HG02981 (cell line): ENCODE measurements at regions not wholly inside any gene's neighbourhood (a gene's known extent, or its start where the extent isn't known, plus 50 kb on each side); places are given as distances from the start of the nearest gene placed in this dataset.
"Not testable (repeated sequence)": the region's sequence is repeated elsewhere in the genome, so short reads cannot be mapped to it uniquely, and the experiment has no call there.

Source experiments
- ATAC-seq: cut with Tn5 transposase; IDR thresholded peaks from one replicate; pipeline ENCODE4 v1.9.1; 2021; ENCODE audit warnings: mild to moderate bottlenecking, moderate library complexity; ENCODE audit not compliant: unreplicated experiment

GRCh38 chr20:47960769-47961541 lies 175.7 kb upstream of the SULF2 start:
- no peak for ATAC-seq

- ATAC-seq, result no peak
These were observed 175.0 kb upstream of the SULF2 start for GRCh38 chr20:47960277-47960676.

- not testable (repeated sequence) for ATAC-seq
These were observed 172.9 kb upstream of the SULF2 start for GRCh38 chr20:47957989-47958801.

DNA sequence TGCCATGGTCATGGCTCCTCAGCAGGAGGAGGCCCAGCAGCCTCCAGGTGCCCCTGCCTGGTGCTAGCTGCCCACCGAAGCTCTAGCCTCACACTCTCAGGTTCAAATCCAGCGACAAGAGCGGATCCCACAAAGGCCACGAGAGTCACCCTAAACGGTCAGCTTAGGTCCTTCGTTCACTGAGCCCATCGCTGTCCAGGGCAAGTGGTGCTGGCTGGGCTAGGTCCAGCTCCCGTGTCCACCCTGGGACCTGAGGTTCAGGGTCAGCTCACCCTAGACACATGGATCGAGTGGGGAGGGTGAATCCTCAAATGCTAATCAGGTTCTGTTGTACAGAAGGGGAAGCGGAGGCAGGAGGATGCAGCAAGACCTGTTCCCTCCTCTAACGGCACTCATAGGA lies 171.9 kb upstream of the SULF2 start:
- no peak for ATAC-seq

GRCh38 chr20:47956268-47956995 lies 171.2 kb upstream of the SULF2 start:
- no peak for ATAC-seq

DNA sequence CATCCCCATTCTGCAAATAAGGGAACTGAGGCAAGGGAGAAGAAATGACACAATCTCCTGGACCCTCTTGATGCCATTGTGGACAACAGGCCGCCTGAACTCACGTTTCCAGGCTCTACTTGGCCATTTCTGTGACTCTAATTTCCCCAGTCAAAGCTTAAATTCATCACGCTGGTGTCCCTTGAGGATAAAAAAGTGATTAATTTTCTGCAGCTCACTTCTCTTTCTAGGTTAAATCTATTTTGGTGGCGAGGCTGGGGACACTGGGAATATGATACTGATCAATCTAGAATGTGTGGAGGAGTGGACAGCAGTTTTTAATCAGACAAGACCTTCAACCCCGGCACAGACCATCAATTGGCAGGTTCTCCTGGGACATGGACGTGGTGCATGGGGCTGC lies 168.2 kb upstream of the SULF2 start:
- ATAC-seq, result no peak

DNA sequence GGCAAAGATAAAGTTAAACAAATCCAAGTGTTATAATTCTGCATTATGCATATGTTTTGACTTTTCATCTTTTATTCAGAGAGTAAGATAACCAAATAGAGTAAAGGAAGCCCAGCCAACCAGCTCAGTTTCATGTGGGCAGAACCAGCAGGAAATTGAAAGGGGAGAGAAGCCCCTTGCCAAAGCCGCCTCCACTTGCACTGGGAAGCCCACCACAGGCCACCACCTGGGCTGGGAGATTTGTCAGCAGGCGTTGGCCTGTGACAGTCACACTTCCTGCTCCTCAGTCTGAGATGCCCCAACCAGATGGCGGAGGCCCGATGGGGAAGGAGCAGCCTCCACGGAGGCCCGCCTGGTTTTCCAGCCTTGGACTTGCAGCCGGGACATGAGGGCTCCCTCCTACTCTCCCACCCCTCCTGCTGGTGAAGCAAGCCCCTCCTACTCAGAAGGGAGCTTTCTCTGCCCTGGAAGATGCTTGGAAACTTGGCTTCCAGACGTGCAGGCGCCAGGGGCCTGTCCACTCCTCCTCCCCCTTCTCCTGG lies 166.8 kb upstream of the SULF2 start:
- no peak for ATAC-seq

DNA sequence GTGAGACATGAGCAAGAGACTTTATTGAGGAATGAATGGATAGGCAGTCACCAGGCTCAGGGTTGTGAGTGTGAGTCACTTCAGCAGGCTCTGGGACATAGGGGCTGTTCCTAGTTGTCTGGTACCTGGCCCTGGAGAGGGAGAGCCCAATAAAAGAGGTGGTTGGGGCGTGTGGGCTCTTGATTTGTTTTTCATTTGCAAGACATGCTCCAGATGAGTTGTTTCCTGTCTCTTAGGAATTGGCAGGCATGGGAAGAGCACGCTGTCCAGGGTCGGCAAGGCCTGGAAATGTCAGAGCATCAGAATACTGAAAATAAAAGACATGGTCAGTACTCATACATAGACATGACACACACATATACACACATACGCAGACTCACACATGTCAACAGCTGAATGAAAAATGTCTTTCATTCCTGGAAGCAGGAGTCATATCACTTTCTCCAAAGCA lies 166.3 kb upstream of the SULF2 start:
- ATAC-seq, result no peak

DNA sequence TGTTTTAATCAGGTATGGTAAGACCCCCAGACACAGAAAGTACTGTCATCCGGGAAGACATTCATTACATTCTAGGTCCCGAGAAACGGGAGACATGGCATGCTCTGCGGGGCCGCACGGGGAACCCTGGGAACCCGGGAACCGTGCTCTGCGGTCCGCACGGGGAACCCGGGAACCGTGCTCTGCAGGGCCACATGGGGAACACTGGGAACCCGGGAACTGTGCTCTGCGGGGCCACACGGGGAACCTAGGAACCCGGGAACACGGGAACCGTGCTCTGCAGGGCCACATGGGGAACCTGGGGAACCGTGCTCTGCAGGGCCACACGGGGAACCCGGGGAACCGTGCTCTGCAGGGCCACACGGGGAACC lies 165.6 kb upstream of the SULF2 start:
- ATAC-seq, result no peak

DNA sequence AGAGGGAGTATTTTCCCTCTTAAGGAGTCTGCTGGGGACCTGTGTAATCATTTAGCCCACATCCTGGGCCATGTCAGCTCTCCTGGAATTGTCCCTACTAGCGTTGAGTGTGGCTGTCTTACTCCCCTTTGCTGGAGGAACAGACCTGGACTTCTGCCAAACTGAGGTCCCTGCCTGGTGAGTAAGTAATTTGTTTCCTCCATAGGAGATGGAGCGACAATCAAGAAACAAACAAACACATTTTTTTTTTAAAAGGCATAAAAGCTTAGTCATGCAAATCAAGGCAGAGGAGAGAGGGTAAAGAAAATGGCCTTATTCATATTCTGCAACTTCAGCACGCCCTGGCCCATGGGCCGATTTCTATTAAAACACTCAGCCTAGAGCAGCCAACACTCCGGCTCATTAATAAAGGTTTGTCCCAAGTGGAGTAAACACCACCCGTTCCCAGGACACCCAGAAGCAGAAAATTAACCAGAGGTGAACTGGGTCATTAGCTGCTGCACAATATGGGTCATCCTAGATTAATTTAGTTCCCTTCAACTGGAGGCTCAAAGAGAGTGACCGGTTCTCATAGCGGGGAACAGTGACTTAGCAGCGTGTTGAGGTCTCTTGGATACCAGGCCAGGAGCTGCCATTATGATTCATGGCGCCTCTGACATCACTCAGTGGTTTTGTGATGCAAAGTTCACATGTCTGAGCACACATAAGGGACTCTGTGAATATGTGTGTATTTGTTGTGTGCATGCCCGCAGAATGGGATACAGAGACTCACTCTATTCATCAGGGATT lies 165.0 kb upstream of the SULF2 start:
- ATAC-seq, result no peak

- ATAC-seq, result no peak
These were observed 163.9 kb upstream of the SULF2 start for GRCh38 chr20:47949230-47949629.

DNA sequence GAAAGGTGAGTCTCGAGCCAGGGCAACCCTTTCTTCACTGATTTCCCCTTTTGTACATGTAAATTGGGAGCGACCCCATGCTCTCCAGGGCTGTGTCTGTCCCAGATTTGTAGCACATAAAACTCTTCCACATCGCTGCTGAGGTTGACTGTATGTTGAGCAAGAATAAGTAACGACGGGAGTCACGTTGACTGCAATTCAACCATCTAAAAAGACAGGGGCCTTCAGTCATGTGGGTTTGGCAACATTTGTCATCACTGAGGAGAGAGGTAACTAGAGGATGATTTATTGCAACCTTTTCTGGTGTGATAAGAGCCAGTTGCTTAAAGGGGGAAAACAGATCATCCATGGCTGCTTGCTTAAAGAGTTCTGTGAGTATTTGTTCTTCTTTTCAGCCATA lies 159.4 kb upstream of the SULF2 start:
- no peak for ATAC-seq

DNA sequence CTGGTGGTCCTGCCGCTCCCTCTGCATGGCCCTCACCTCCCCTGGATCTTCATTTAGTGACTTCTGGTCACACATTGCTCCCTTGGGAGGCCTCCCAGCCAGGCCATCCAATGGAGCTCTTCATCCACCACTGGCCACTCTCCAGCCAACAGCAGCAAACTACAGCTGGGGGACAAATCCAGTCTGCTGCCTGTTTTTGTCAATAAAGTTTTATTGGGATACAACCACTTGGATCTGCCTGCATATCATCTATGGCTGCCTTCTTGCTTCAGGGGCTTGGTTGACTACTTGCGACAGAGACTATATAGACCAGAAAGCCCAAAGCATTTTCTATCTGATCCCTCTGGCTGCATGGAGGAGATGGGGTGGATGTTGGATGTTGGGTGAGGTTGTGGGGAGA lies 156.6 kb upstream of the SULF2 start:
- ATAC-seq, result no peak

- ATAC-seq, result no peak
These were observed 155.0 kb upstream of the SULF2 start for GRCh38 chr20:47940101-47940813.

DNA sequence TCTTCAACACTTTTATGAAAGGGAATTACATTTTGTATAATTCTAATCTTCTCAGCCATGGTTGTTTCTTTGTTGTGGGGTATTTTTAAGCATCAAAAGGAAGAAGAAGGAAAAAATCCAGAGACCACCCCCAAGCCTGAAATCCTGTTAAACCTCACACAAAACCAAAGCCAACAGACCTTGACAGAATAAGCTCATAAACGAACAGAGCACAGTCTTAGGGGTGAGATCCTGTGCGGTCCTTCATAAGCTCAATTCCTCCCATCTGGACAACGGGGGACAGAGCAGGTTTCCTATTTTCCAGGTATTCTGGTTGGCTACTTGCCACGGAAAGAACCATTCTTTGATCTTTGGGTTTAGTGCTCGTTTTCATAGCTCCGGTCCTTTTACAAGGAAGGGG lies 151.3 kb upstream of the SULF2 start:
- no peak for ATAC-seq

DNA sequence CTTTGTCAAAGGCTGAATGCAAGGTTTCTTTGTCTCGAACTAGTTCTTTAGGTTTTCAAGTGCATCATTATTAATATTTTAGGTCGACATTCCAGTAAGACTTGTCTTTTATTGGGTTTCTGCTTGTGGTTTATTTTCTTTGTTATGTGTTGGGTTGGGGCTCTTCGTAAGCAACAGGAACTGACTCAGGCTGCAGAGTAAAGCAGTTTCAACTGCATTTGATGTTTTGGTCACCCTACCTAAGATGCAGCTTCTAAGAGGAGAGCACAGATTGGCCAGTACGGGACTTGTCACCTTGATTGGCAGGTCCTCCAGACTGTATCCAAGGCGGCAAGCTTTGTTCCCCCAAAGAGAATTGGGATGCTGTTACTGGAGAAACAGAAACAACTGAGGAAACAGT lies 149.5 kb upstream of the SULF2 start:
- ATAC-seq, result no peak

DNA sequence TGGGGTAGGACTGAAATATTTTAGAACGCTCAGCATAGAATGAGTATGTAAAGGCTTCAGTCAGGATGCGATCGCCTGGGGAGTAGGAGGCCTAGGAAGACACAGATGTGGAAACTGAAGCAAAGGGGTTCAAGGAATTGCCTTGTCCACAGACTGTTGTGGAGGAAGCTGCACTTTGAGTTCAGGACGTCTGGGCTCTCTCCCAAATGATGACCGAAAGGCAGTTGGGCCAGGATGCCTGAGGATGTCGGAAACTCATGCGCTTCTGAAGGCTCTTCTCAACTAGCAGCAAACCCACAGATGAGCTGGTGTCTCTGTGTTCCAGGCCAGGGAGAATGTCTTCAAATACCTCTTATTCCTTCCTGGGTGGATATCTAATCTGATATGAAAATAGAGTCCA lies 146.2 kb upstream of the SULF2 start:
- no peak for ATAC-seq

DNA sequence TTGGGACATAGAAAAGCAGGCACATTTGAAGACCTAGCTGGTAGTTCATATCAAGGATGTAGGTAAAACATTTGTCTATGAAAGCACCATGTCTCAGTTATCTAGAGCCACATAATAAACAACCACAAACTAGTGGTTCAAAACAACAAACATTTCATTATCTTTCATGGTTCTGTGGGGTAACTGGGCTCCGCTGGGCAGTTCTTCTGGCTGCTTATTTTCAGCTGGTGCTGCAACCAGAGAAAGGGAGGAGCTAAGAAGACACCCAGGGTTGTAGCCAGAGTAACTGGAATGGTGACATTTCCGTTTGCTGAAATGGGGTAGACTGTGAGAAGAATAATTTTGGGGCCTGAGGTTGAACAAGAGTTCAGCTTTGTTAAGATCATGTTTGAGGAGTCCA lies 145.7 kb upstream of the SULF2 start:
- ATAC-seq, result no peak

DNA sequence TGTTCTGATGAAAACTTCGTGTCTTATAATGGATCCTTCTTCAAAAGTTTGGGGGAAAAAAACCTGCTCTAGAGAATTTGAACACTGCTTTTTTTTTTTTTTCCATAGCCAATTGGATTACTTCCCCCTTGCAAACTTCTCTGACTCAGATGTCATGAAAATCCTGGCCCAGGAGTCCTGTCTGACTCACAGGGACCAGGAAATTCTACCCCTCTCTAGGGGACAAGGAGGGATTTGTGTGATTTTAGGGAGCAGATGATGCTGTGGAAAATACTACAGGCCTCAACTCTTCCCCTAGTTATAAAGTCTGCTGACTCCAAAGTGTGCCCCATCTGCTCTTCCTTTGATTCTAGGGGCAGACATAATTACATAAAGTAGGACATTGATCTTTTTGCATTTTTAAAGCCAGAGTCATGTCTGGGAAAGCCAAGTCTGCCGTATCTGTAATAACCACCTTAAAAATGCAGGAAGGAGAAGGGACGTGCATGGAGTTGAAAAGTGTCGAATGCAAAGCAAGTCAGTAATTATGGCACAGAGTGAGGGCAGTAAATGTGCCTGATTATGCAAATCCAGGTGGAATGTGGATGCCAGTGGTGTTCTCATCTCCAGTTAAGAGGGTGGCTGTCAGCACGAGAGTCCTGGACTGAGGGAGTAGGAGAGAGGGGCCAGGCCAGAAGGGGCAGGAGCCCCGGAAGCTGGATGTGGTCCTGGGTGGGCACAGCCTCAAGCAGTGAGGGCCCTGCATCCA lies 144.3 kb upstream of the SULF2 start:
- ATAC-seq, result no peak
